Fibroblast of lung (primary cell): ENCODE measurements at regions not wholly inside any gene's neighbourhood (a gene's known extent, or its start where the extent isn't known, plus 50 kb on each side); places are given as distances from the start of the nearest gene placed in this dataset.
A peak's percentile ranks its signal among the peaks of the same experiment; 100 is the strongest.

ENCODE experiments used
- DNase-seq, 2 donors: peaks; one replicate each; pipeline versions ENCODE4 v3.0.0 to v3.0.0-alpha.2; 2010; ENCODE audit warnings: low read depth in 2 of 2
- H2AFZ ChIP-seq: 2 replicates; pipeline ENCODE4 v1.5.1; 2012; ENCODE audit warnings: low read length, control low read depth, inconsistent platforms
- H3K27ac ChIP-seq: 2 replicates; pipeline ENCODE4 v1.5.1; 2011; ENCODE audit warnings: low read length, control low read depth; ENCODE audit not compliant: insufficient read depth
- H3K27me3 ChIP-seq: 2 replicates; pipeline ENCODE4 v1.5.1; 2011; ENCODE audit warnings: mild to moderate bottlenecking, low read length; ENCODE audit not compliant: control insufficient read depth, insufficient read depth
- H3K36me3 ChIP-seq: 2 replicates; pipeline ENCODE4 v1.5.1; 2011; ENCODE audit warnings: low read length; ENCODE audit not compliant: control insufficient read depth, insufficient read depth
- H3K4me1 ChIP-seq: 2 replicates; pipeline ENCODE4 v1.5.1; 2011; ENCODE audit warnings: low read length; ENCODE audit not compliant: control insufficient read depth, insufficient read depth; ENCODE audit errors: extremely low read depth
- H3K4me2 ChIP-seq: 2 replicates; pipeline ENCODE4 v1.5.1; 2011; ENCODE audit warnings: low read length, control low read depth; ENCODE audit not compliant: insufficient read depth; ENCODE audit errors: extremely low read depth
- H3K4me3 ChIP-seq, 4 experiments: fragments of 200-600 bp in 1 of 4; sonication (generic) in 1 of 4; replicated peaks in 1 of 4; 2 replicates each; pipeline ENCODE4 v1.5.1; 2011 to 2016; ENCODE audit warnings: low read length in 4 of 4, low read depth in 3 of 4, mild to moderate bottlenecking in 3 of 4, control low read depth in 2 of 4, inconsistent platforms in 1 of 4, mixed read lengths in 1 of 4; ENCODE audit not compliant: insufficient read depth in 1 of 4; ENCODE audit errors: control extremely low read depth in 1 of 4
- H3K79me2 ChIP-seq: 2 replicates; pipeline ENCODE4 v1.5.1; 2012; ENCODE audit warnings: mild to moderate bottlenecking, low read length, inconsistent platforms; ENCODE audit not compliant: control insufficient read depth, insufficient read depth
- H3K9ac ChIP-seq: 2 replicates; pipeline ENCODE4 v1.5.1; 2011; ENCODE audit warnings: mild to moderate bottlenecking, low read length, control low read depth; ENCODE audit not compliant: insufficient read depth
- H3K9me3 ChIP-seq: 2 replicates; pipeline ENCODE4 v1.5.1; 2012; ENCODE audit warnings: low read depth, low read length; ENCODE audit not compliant: control insufficient read depth, insufficient read depth
- H4K20me1 ChIP-seq: 2 replicates; pipeline ENCODE4 v1.5.1; 2011; ENCODE audit warnings: low read length; ENCODE audit not compliant: control insufficient read depth, insufficient read depth; ENCODE audit errors: extremely low read depth
- EZH2 ChIP-seq: IDR thresholded peaks from 2 replicates; pipeline ENCODE4 v1.5.1; 2012; ENCODE audit warnings: low read length, control low read depth, mild to moderate bottlenecking; ENCODE audit errors: missing control alignments
- TF ChIP-seq, protein P1 (sequence below), 2 donors: IDR thresholded peaks in 1 of 2; conservative IDR thresholded peaks in 1 of 2; 1 replicate in 1 of 2; 2 replicates in 1 of 2; pipeline ENCODE4 v1.5.1; 2011 to 2012; ENCODE audit warnings: low read length in 2 of 2, control low read depth in 1 of 2, inconsistent platforms in 1 of 2, low read depth in 1 of 2, mild to moderate bottlenecking in 1 of 2

DNA sequence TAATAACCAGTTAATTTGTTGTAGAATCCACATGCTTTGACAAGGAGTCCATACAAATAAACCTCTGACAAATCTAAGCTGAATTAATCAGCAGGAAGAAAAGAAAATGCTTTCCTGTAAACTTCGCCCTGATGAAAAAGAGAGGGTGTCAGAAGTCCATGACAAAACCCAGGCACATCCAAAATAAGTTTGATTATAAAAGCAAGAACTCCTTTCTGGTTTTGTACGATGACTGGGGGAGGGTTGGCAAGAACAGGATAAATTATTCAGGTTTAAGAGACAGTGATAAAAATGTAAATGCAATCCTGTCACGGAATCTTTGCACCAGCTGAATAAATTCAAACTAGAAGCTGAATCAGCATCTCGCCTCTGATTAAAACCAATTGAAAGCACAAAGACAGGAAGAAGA lies 469.2 kb upstream of the TNP1 start:
- Histone ChIP-seq H3K4me2 (no peak overlapping the region), H3K79me2 (no peaks in the 10 kb centered on the region), H4K20me1 (no peaks in the 10 kb centered on the region), H3K36me3 (no peaks in the 10 kb centered on the region), H3K9ac (no peak overlapping the region), H3K4me1 (peaks cover 8% of the 10 kb centered on the region), H2AFZ (no peak overlapping the region), H3K4me3 (no peak overlapping the region), H3K9me3 (no peaks in the 10 kb centered on the region), H3K27ac (no peak overlapping the region), H3K27me3 (no peaks in the 10 kb centered on the region)
- peak in 1 of 2 donors; percentile 88 for DNase-seq
- no peak for TF ChIP-seq EZH2
- TF ChIP-seq, protein P1, sequence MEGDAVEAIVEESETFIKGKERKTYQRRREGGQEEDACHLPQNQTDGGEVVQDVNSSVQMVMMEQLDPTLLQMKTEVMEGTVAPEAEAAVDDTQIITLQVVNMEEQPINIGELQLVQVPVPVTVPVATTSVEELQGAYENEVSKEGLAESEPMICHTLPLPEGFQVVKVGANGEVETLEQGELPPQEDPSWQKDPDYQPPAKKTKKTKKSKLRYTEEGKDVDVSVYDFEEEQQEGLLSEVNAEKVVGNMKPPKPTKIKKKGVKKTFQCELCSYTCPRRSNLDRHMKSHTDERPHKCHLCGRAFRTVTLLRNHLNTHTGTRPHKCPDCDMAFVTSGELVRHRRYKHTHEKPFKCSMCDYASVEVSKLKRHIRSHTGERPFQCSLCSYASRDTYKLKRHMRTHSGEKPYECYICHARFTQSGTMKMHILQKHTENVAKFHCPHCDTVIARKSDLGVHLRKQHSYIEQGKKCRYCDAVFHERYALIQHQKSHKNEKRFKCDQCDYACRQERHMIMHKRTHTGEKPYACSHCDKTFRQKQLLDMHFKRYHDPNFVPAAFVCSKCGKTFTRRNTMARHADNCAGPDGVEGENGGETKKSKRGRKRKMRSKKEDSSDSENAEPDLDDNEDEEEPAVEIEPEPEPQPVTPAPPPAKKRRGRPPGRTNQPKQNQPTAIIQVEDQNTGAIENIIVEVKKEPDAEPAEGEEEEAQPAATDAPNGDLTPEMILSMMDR (conservative IDR thresholded peaks at IDR 0.05 in 1 of 2, IDR thresholded peaks at IDR 0.05 in 1 of 2; ENCODE audit: low read depth in 1 of 2, low read length in 2 of 2) = no peak

- H4K20me1 ChIP-seq = no peaks in the 10 kb centered on the region
- no peak for DNase-seq
- H3K27ac ChIP-seq = no peak overlapping the region
- H3K4me3 ChIP-seq = no peak overlapping the region
- no peak overlapping the region for H3K4me2 ChIP-seq
- peaks cover 8% of the 10 kb centered on the region for H3K4me1 ChIP-seq
- H3K9me3 ChIP-seq = no peaks in the 10 kb centered on the region
- TF ChIP-seq EZH2 = no peak
- TF ChIP-seq, protein P1 (conservative IDR thresholded peaks at IDR 0.05 in 1 of 2, IDR thresholded peaks at IDR 0.05 in 1 of 2; ENCODE audit: low read depth in 1 of 2, low read length in 2 of 2) = no peak
- H3K9ac ChIP-seq = no peak overlapping the region
- no peaks in the 10 kb centered on the region for H3K79me2 ChIP-seq
- no peak overlapping the region for H2AFZ ChIP-seq
- no peaks in the 10 kb centered on the region for H3K27me3 ChIP-seq
- no peaks in the 10 kb centered on the region for H3K36me3 ChIP-seq
Measured at GRCh38 chr2:217328622-217328978, 468.7 kb upstream of the TNP1 start.

DNA sequence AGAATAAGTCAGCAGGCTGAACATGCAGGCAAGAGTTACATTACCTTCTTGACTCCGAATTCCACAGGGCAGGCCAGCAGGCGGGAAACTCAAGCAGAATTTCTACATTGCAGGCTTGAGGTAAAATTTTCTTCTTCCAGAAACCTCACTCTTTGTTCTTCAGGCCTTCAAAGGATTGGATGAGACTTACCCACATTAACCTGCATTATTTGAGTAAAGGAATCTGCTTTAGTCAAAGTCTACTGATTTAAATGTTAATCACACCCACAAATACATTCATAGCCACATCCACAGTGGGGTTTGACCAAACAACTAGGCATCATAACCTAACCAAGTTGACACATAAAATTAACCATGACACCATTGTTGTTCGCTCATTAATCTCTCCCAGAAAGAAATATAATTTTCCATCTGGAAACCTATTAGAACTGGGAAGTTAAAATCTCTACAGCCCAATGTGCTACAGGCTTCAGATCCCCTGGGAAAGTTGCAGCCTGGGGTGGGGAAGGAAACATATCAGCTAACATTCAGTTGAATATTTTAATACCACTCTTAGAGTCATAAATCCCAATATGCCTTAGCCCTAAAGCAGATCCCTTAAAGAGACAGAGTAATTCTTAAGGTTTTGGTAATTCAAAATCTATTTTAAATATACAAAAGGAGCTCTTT lies 468.2 kb upstream of the TNP1 start:
- Histone ChIP-seq H3K79me2 (no peaks in the 10 kb centered on the region), H3K4me1 (peaks cover 8% of the 10 kb centered on the region), H3K36me3 (no peaks in the 10 kb centered on the region), H4K20me1 (no peaks in the 10 kb centered on the region), H3K4me2 (no peak overlapping the region), H3K4me3 (no peak overlapping the region), H2AFZ (no peak overlapping the region), H3K9me3 (no peaks in the 10 kb centered on the region), H3K27ac (no peak overlapping the region), H3K27me3 (no peaks in the 10 kb centered on the region), H3K9ac (no peak overlapping the region)
- TF ChIP-seq, protein P1 (conservative IDR thresholded peaks at IDR 0.05 in 1 of 2, IDR thresholded peaks at IDR 0.05 in 1 of 2; ENCODE audit: low read depth in 1 of 2, low read length in 2 of 2) = no peak
- no peak for TF ChIP-seq EZH2
- DNase-seq = peak in 1 of 2 donors; percentile 58
